SK-N-MC (cell line): ENCODE measurements at regions not wholly inside any gene's neighbourhood (a gene's known extent, or its start where the extent isn't known, plus 50 kb on each side); places are given as distances from the start of the nearest gene placed in this dataset.
A peak's percentile ranks its signal among the peaks of the same experiment; 100 is the strongest.

Experiments used
- DNase-seq: peaks from one replicate; pipeline ENCODE4 v3.0.0-alpha.2; 2011; ENCODE audit warnings: low read depth, low spot score
- H3K27ac ChIP-seq: fragments of 200-600 bp; sonication (generic); 2 replicates; pipeline ENCODE4 v1.5.1; 2016; ENCODE audit warnings: mixed run types
- H3K36me3 ChIP-seq: fragments of 200-600 bp; sonication (generic); 2 replicates; pipeline ENCODE4 v1.6.1; 2017; ENCODE audit warnings: antibody characterized with exemption, low read length, mixed read lengths; ENCODE audit not compliant: insufficient read depth
- H3K4me3 ChIP-seq: fragments of 200-600 bp; sonication (generic); 2 replicates; pipeline ENCODE4 v1.5.1; 2016
- H3K9ac ChIP-seq: fragments of 200-600 bp; sonication (generic); 2 replicates; pipeline ENCODE4 v1.8.0; 2017; ENCODE audit warnings: mixed run types, mixed read lengths; ENCODE audit not compliant: insufficient read length
- H3K9me3 ChIP-seq: fragments of 200-600 bp; sonication (generic); 2 replicates; pipeline ENCODE4 v1.6.1; 2017; ENCODE audit warnings: low read depth, mild to moderate bottlenecking, antibody characterized with exemption, low read length, moderate library complexity, mixed read lengths
- EZH2 ChIP-seq: fragments of 200-600 bp; sonication (generic); IDR thresholded peaks from one replicate; pipeline ENCODE4 v1.6.1; 2017; ENCODE audit warnings: antibody characterized with exemption
- FOXP2 ChIP-seq: optimal IDR thresholded peaks from 2 replicates; pipeline ENCODE3; 2011; ENCODE audit warnings: mild to moderate bottlenecking, moderate library complexity; ENCODE audit not compliant: insufficient read depth; ENCODE audit errors: extremely low read length, control extremely low read depth
- POLR2AphosphoS5 ChIP-seq: IDR thresholded peaks from 2 replicates; pipeline ENCODE4 v1.6.1; 2012; ENCODE audit warnings: mild to moderate bottlenecking, low read depth, low read length, borderline replicate concordance

DNA sequence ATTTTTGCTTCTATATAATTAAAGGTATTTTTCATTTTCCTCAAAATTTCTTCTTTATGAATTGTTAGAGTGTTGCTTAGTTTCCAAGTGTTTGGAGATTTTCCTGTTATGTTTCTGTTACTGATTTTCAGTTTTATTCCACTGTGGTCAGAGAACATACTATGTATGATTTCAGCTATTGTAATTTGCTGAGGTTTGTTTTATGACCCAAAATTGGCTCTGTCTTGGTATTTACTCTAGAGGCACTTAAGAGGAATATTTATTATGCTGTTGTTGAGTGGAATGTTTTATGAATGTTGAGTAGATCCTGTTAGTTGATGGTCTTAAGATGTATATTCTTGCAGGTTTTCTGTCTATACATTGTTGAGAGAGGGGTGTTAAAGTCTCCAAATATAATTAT lies 263.5 kb downstream of the PABPC4L start:
- H3K36me3 ChIP-seq = no peaks in the 10 kb centered on the region
- no peaks in the 10 kb centered on the region for H3K9me3 ChIP-seq
- DNase-seq = no peak
- no peak overlapping the region for H3K9ac ChIP-seq
- no peak overlapping the region for H3K4me3 ChIP-seq
- no peak for TF ChIP-seq EZH2
- TF ChIP-seq FOXP2 = no peak
- TF ChIP-seq POLR2AphosphoS5 = no peak
- no peak overlapping the region for H3K27ac ChIP-seq

GRCh38 chr4:133929531-133930239 lies 271.9 kb downstream of the PABPC4L start:
- Histone ChIP-seq H3K36me3 (no peaks in the 10 kb centered on the region), H3K27ac (peak overlapping the region; percentile 39; the same call in 1 of the 2 replicates), H3K9ac (no peak overlapping the region), H3K4me3 (no peak overlapping the region), H3K9me3 (no peaks in the 10 kb centered on the region)
- peak; percentile 14 for DNase-seq
- TF ChIP-seq POLR2AphosphoS5 = no peak
- TF ChIP-seq FOXP2 = no peak
- TF ChIP-seq EZH2 = no peak

GRCh38 chr4:133921280-133922195 lies 280.1 kb downstream of the PABPC4L start:
- TF ChIP-seq POLR2AphosphoS5 (no peak), FOXP2 (no peak), EZH2 (no peak)
- no peak for DNase-seq
- Histone ChIP-seq H3K27ac (no peak overlapping the region), H3K9ac (no peak overlapping the region), H3K36me3 (no peaks in the 10 kb centered on the region), H3K4me3 (no peak overlapping the region), H3K9me3 (no peaks in the 10 kb centered on the region)

- H3K9ac ChIP-seq = no peak overlapping the region
- no peak for TF ChIP-seq FOXP2
- no peak for TF ChIP-seq POLR2AphosphoS5
- no peak for TF ChIP-seq EZH2
- no peak overlapping the region for H3K4me3 ChIP-seq
- DNase-seq = no peak
- H3K27ac ChIP-seq = no peak overlapping the region
- no peaks in the 10 kb centered on the region for H3K9me3 ChIP-seq
- no peaks in the 10 kb centered on the region for H3K36me3 ChIP-seq
Observed at GRCh38 chr4:133920236-133920635, 281.4 kb downstream of the PABPC4L start.

GRCh38 chr4:133910165-133910564 lies 291.4 kb downstream of the PABPC4L start:
- TF ChIP-seq EZH2 = no peak
- no peak for TF ChIP-seq FOXP2
- no peak for TF ChIP-seq POLR2AphosphoS5
- no peak overlapping the region for H3K9ac ChIP-seq

DNA sequence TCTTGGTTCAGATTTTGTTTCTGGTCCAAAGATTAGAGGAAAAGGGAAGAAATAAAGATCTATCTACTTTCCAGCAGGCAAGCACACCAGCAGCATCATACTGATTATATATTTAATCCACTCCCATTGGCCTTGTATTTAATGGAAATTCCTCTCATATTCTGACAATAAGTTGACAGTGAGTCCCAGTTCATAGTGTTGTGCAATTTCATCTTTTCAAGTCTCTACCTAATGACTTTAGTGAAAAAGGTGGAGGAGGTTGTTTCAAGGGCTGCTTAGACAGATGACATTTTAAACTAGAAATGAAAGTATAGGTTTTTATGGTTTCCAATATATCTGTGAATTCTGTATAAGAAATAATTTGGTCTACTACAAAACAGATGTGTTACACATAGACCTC lies 298.6 kb downstream of the PABPC4L start:
- H3K4me3 ChIP-seq = no peak overlapping the region
- no peak overlapping the region for H3K9ac ChIP-seq
- no peak overlapping the region for H3K27ac ChIP-seq
- TF ChIP-seq FOXP2 = no peak
- no peak for TF ChIP-seq EZH2
- TF ChIP-seq POLR2AphosphoS5 = no peak
- H3K9me3 ChIP-seq = no peaks in the 10 kb centered on the region
- H3K36me3 ChIP-seq = no peaks in the 10 kb centered on the region
- no peak for DNase-seq

More at GRCh38 chr4:133910165-133910564, 291.4 kb downstream of the PABPC4L start:
- no peak overlapping the region for H3K27ac ChIP-seq
- no peak for DNase-seq
- H3K4me3 ChIP-seq = no peak overlapping the region
- H3K36me3 ChIP-seq = no peaks in the 10 kb centered on the region
- H3K9me3 ChIP-seq = no peaks in the 10 kb centered on the region

DNA sequence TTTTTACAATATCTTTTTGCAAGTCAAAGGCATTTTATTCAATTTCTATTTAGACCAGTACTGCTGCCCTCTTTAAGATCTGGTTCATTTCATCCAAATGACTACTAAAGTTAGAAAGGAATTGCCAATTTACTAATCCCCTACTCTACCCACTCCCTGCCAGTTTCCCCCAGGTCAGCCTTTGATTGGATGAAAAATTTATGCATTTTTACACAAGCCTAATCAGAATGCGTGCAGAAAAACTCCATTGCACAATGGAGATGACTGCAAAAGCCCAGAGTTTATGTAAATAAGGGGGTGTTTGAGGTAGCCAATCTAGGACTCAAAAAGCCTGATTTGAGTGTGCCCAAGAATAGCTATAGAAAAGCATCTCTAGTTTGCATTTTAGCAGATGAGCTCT lies 310.6 kb downstream of the PABPC4L start:
- Histone ChIP-seq H3K27ac (no peak overlapping the region), H3K36me3 (no peaks in the 10 kb centered on the region), H3K4me3 (no peak overlapping the region), H3K9me3 (no peaks in the 10 kb centered on the region), H3K9ac (no peak overlapping the region)
- no peak for DNase-seq
- no peak for TF ChIP-seq POLR2AphosphoS5
- TF ChIP-seq EZH2 = no peak
- TF ChIP-seq FOXP2 = no peak

- H3K4me3 ChIP-seq = no peak overlapping the region
- no peaks in the 10 kb centered on the region for H3K36me3 ChIP-seq
- H3K27ac ChIP-seq = no peak overlapping the region
- H3K9me3 ChIP-seq = no peaks in the 10 kb centered on the region
- no peak overlapping the region for H3K9ac ChIP-seq
- no peak for DNase-seq
- TF ChIP-seq FOXP2 (no peak), POLR2AphosphoS5 (no peak), EZH2 (no peak)
Observed at GRCh38 chr4:133887723-133888122, 313.9 kb downstream of the PABPC4L start.

DNA sequence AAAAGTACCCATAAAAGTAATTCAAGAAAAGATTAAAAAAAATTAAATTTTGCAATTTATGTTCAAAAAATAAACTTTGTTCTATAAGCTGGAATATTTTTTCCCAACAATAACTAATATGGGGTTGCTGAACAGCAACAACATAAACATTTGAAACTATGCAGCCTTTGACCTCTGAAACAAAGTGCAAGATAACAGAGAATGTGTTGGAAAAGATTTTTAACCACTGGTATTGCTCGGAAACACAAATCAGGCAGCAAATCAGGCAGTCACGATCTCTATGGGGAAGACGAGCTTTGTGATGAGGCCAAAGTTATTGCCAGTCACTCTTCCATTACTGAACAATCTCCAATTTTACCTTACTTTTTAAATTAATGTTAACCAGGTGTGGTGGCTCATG lies 332.1 kb downstream of the PABPC4L start:
- Histone ChIP-seq H3K4me3 (no peak overlapping the region), H3K9me3 (no peaks in the 10 kb centered on the region), H3K9ac (no peak overlapping the region), H3K36me3 (no peaks in the 10 kb centered on the region), H3K27ac (no peak overlapping the region)
- no peak for TF ChIP-seq EZH2
- no peak for TF ChIP-seq POLR2AphosphoS5
- no peak for TF ChIP-seq FOXP2
- DNase-seq = no peak
